ENCODE measurements at regions not wholly inside any gene's neighbourhood (a gene's known extent, or its start where the extent isn't known, plus 50 kb on each side); places are given as distances from the start of the nearest gene placed in this dataset.

- in situ Hi-C loops (cut with MboI; ENCODE audit: low sequenced_read_pairs, unreplicated experiment) = no loop called here
- no peak for DNase-seq (ENCODE audit: low spot score)
- TF ChIP-seq CTCF (IDR thresholded peaks at IDR 0.05; ENCODE audit: borderline replicate concordance, control extremely low read depth, extremely low read depth, insufficient read depth, missing control alignments) = no peak
Observed at GRCh38 chr3:176935194-176935888, 261.9 kb downstream of the TBL1XR1 start.

GRCh38 chr3:176934698-176935097, 262.6 kb downstream of the TBL1XR1 start:
- in situ Hi-C loops (cut with MboI; ENCODE audit: low sequenced_read_pairs, unreplicated experiment) = no loop called here
- no peak for TF ChIP-seq CTCF (IDR thresholded peaks at IDR 0.05; ENCODE audit: borderline replicate concordance, control extremely low read depth, extremely low read depth, insufficient read depth, missing control alignments)
- no peak for DNase-seq (ENCODE audit: low spot score)

GRCh38 chr3:176933704-176934103, 263.6 kb downstream of the TBL1XR1 start:
- no peak for TF ChIP-seq CTCF (IDR thresholded peaks at IDR 0.05; ENCODE audit: borderline replicate concordance, control extremely low read depth, extremely low read depth, insufficient read depth, missing control alignments)
- no peak for DNase-seq (ENCODE audit: low spot score)
- in situ Hi-C loops (cut with MboI; ENCODE audit: low sequenced_read_pairs, unreplicated experiment) = no loop called here

GRCh38 chr3:176932433-176932832, 264.8 kb downstream of the TBL1XR1 start:
- no peak for DNase-seq (ENCODE audit: low spot score)
- in situ Hi-C loops (cut with MboI; ENCODE audit: low sequenced_read_pairs, unreplicated experiment) = no loop called here
- TF ChIP-seq CTCF (IDR thresholded peaks at IDR 0.05; ENCODE audit: borderline replicate concordance, control extremely low read depth, extremely low read depth, insufficient read depth, missing control alignments) = no peak

- no peak for DNase-seq (ENCODE audit: low spot score)
- no peak for TF ChIP-seq CTCF (IDR thresholded peaks at IDR 0.05; ENCODE audit: borderline replicate concordance, control extremely low read depth, extremely low read depth, insufficient read depth, missing control alignments)
- in situ Hi-C loops (cut with MboI; ENCODE audit: low sequenced_read_pairs, unreplicated experiment) = no loop called here
Observed at GRCh38 chr3:176931991-176932390, 265.3 kb downstream of the TBL1XR1 start.

- DNase-seq (ENCODE audit: low spot score) = no peak
- in situ Hi-C loops (cut with MboI; ENCODE audit: low sequenced_read_pairs, unreplicated experiment) = no loop called here
- no peak for TF ChIP-seq CTCF (IDR thresholded peaks at IDR 0.05; ENCODE audit: borderline replicate concordance, control extremely low read depth, extremely low read depth, insufficient read depth, missing control alignments)
Observed at GRCh38 chr3:176930942-176931341, 266.3 kb downstream of the TBL1XR1 start.

Measured in GM13976 (cell line).